Esophagus muscularis mucosa (tissue), 4 donors: ENCODE measurements at regions not wholly inside any gene's neighbourhood (a gene's known extent, or its start where the extent isn't known, plus 50 kb on each side); places are given as distances from the start of the nearest gene placed in this dataset.

Source experiments
- CTCF ChIP-seq, 3 experiments: fragments of 200-600 bp in 2 of 3; fragments of 450-650 bp in 1 of 3; sonication (generic) in 2 of 3; IDR thresholded peaks; one replicate each; pipeline ENCODE4 v1.5.1; 2017 to 2019; ENCODE audit warnings: antibody characterized with exemption in 3 of 3, mild to moderate bottlenecking in 2 of 3, moderate library complexity in 1 of 3
- EP300 ChIP-seq: sonication (generic); formaldehyde crosslinking; IDR thresholded peaks from one replicate; pipeline ENCODE4 v1.6.1; 2017; ENCODE audit warnings: antibody characterized with exemption
- POLR2A ChIP-seq: fragments of 450-650 bp; IDR thresholded peaks from one replicate; pipeline ENCODE4 v1.6.1; 2017; ENCODE audit warnings: antibody characterized with exemption, moderate library complexity, mild to moderate bottlenecking, low read depth

- TF ChIP-seq CTCF (IDR thresholded peaks at IDR 0.05) (no peak), POLR2A (no peak), EP300 (no peak)
These were observed 114.2 kb upstream of the TJP1 start for GRCh38 chr15:29936353-29937049.
